Gastrocnemius medialis (tissue), 4 donors: ENCODE measurements at regions not wholly inside any gene's neighbourhood (a gene's known extent, or its start where the extent isn't known, plus 50 kb on each side); places are given as distances from the start of the nearest gene placed in this dataset.

Experiments used
- ATAC-seq, 2 donors: fragments of 150-250 bp; one replicate each; pipeline ENCODE4 v1.9.1; 2016
- DNase-seq, 2 donors: peaks; one replicate each; pipeline ENCODE4 v3.0.0-alpha.2; 2019
- H3K27ac ChIP-seq, 4 donors: fragments of 200-600 bp; sonication (generic); 1 replicate in 1 of 4; 2 replicates in 3 of 4; pipeline ENCODE4 v1.5.1; 2016 to 2018; ENCODE audit warnings: mild to moderate bottlenecking in 2 of 4, moderate library complexity in 1 of 4
- H3K27me3 ChIP-seq, 3 donors: fragments of 200-600 bp; sonication (generic) in 2 of 3; 1 replicate in 1 of 3; 2 replicates in 2 of 3; pipeline versions ENCODE4 v1.5.1 to v1.6.0; 2016 to 2019; ENCODE audit warnings: mild to moderate bottlenecking in 1 of 3, moderate library complexity in 1 of 3
- H3K36me3 ChIP-seq, 2 donors: fragments of 200-600 bp; sonication (generic) in 1 of 2; one replicate each; pipeline ENCODE4 v1.5.1; 2017 to 2018
- H3K4me1 ChIP-seq, 2 donors: fragments of 200-600 bp; sonication (generic) in 1 of 2; one replicate each; pipeline ENCODE4 v1.5.1; 2016 to 2017; ENCODE audit warnings: mild to moderate bottlenecking in 2 of 2
- H3K4me3 ChIP-seq, 4 donors: fragments of 200-600 bp; sonication (generic) in 3 of 4; 1 replicate in 1 of 4; 2 replicates in 3 of 4; pipeline ENCODE4 v1.5.1; 2016 to 2019; ENCODE audit warnings: mild to moderate bottlenecking in 2 of 4
- H3K9me3 ChIP-seq, 3 donors: fragments of 200-600 bp; sonication (generic) in 2 of 3; 1 replicate in 1 of 3; 2 replicates in 2 of 3; pipeline ENCODE4 v1.5.1; 2016 to 2019
- CTCF ChIP-seq, 5 experiments: fragments of 450-650 bp in 3 of 5; fragments of 200-600 bp in 2 of 5; sonication (generic) in 2 of 5; IDR thresholded peaks in 4 of 5; conservative IDR thresholded peaks in 1 of 5; 1 replicate in 4 of 5; 2 replicates in 1 of 5; pipeline ENCODE4 v1.5.1; 2016 to 2019; ENCODE audit warnings: antibody characterized with exemption in 5 of 5, mild to moderate bottlenecking in 3 of 5, moderate library complexity in 3 of 5
- POLR2A ChIP-seq, 2 donors: fragments of 450-650 bp; IDR thresholded peaks; one replicate each; pipeline ENCODE4 v1.6.1; 2017; ENCODE audit warnings: antibody characterized with exemption in 2 of 2, mild to moderate bottlenecking in 2 of 2, moderate library complexity in 2 of 2
- in situ Hi-C, 4 donors: fragments of 200-750 bp; cut with MboI; loops; one replicate each; pipeline versions ENCODE4 v1.15.0 to v1.8.0; 2017; ENCODE audit warnings: low sequenced_read_pairs in 4 of 4
- intact Hi-C: fragments of 100-400 bp; cut with DNase I; formaldehyde crosslinking; loops from one replicate; pipeline ENCODE4 v1.15.1; 2023; ENCODE audit warnings: low total_unique reads

- in situ Hi-C loops, result no loop called here
- Histone ChIP-seq H3K36me3 (no peaks in the 10 kb centered on the region), H3K9me3 (no peaks in the 10 kb centered on the region), H3K27me3 (no peaks in the 10 kb centered on the region), H3K27ac (no peak overlapping the region), H3K4me3 (no peak overlapping the region), H3K4me1 (no peaks in the 10 kb centered on the region)
- DNase-seq, result no peak
- ATAC-seq, result no peak
- no peak for TF ChIP-seq POLR2A (IDR thresholded peaks at IDR 0.05)
- no peak for TF ChIP-seq CTCF (IDR thresholded peaks at IDR 0.05 in 4 of 5, conservative IDR thresholded peaks at IDR 0.05 in 1 of 5)
- intact Hi-C loops, result no loop called here
Measured at GRCh38 chr2:215718436-215718835, 282.6 kb upstream of the FN1 start.

GRCh38 chr2:215717501-215718381 is 281.9 kb upstream of the FN1 start:
- intact Hi-C loops, result no loop called here
- H3K36me3 ChIP-seq, result no peaks in the 10 kb centered on the region
- in situ Hi-C loops, result no loop called here
- H3K9me3 ChIP-seq, result no peaks in the 10 kb centered on the region
- DNase-seq (no peak), ATAC-seq (no peak)
- TF ChIP-seq CTCF (IDR thresholded peaks at IDR 0.05 in 4 of 5, conservative IDR thresholded peaks at IDR 0.05 in 1 of 5) (no peak), POLR2A (IDR thresholded peaks at IDR 0.05) (no peak)
- H3K4me3 ChIP-seq, result no peak overlapping the region
- peaks cover 0 to under 1% of the 10 kb centered on the region in 2 donors for H3K4me1 ChIP-seq
- H3K27me3 ChIP-seq, result no peaks in the 10 kb centered on the region
- H3K27ac ChIP-seq, result no peak overlapping the region

- Histone ChIP-seq H3K9me3 (no peaks in the 10 kb centered on the region), H3K4me3 (no peak overlapping the region), H3K27me3 (no peaks in the 10 kb centered on the region), H3K27ac (no peak overlapping the region), H3K4me1 (peaks cover 4 to 8% of the 10 kb centered on the region in 2 donors), H3K36me3 (no peaks in the 10 kb centered on the region)
- intact Hi-C loops (no loop called here), in situ Hi-C loops (no loop called here)
- DNase-seq, result no peak
- TF ChIP-seq POLR2A (IDR thresholded peaks at IDR 0.05) (no peak), CTCF (IDR thresholded peaks at IDR 0.05 in 4 of 5, conservative IDR thresholded peaks at IDR 0.05 in 1 of 5) (no peak)
- ATAC-seq, result no peak
Measured at GRCh38 chr2:215716956-215717355, 281.1 kb upstream of the FN1 start.

GRCh38 chr2:215712871-215713790 is 277.3 kb upstream of the FN1 start:
- Histone ChIP-seq H3K27ac (peak overlapping the region in 2 of 4 donors; percentile 20 to 33), H3K27me3 (no peaks in the 10 kb centered on the region), H3K4me1 (peaks cover 9 to 13% of the 10 kb centered on the region in 2 donors), H3K36me3 (no peaks in the 10 kb centered on the region), H3K9me3 (no peaks in the 10 kb centered on the region), H3K4me3 (no peak overlapping the region)
- intact Hi-C loops, result no loop called here
- TF ChIP-seq POLR2A (IDR thresholded peaks at IDR 0.05), result no peak
- TF ChIP-seq CTCF (IDR thresholded peaks at IDR 0.05 in 4 of 5, conservative IDR thresholded peaks at IDR 0.05 in 1 of 5), result no peak
- ATAC-seq (peak; percentile 60 to 68), DNase-seq (no peak)
- in situ Hi-C loops, result no loop called here
